Erythroblast (primary cell): ENCODE measurements at regions not wholly inside any gene's neighbourhood (a gene's known extent, or its start where the extent isn't known, plus 50 kb on each side); places are given as distances from the start of the nearest gene placed in this dataset.

Experiments used
- GATA1 ChIP-seq: IDR thresholded peaks from 2 replicates; pipeline ENCODE4 v1.6.1; 2011; ENCODE audit warnings: low read depth, mild to moderate bottlenecking, control low read depth, low read length, moderate library complexity
- POLR2A ChIP-seq: IDR thresholded peaks from 2 replicates; pipeline ENCODE4 v1.6.1; 2011; ENCODE audit warnings: mild to moderate bottlenecking, low read length

DNA sequence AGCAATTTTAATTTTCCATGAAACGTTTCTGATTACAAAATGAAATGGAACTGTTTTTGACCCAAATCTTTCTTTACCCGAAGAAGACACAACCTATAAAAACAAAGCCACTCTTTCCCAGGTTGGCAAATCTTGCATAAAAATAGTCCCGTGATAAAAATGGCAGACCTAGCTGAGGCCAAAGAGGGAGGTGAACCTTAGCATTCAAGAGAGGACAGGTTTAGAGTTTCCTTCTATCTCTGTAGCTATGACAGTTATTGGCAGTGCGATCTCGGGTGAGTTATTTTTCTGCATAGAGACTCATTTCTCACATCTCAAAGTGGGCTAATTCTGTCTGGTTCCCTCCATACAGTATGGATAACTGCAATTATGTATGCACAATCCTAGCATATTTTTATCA, 241.4 kb downstream of the MAP2K6 start:
- TF ChIP-seq POLR2A (no peak), GATA1 (no peak)
